Lung microvascular endothelial cell (primary cell): ENCODE measurements at regions not wholly inside any gene's neighbourhood (a gene's known extent, or its start where the extent isn't known, plus 50 kb on each side); places are given as distances from the start of the nearest gene placed in this dataset.
"Not testable (repeated sequence)": the region's sequence is repeated elsewhere in the genome, so short reads cannot be mapped to it uniquely, and the experiment has no call there.

Source experiments
- DNase-seq, 2 donors: peaks; one replicate each; pipeline versions ENCODE4 v3.0.0 to v3.0.0-alpha.2; 2010; ENCODE audit warnings: low read depth in 2 of 2

DNA sequence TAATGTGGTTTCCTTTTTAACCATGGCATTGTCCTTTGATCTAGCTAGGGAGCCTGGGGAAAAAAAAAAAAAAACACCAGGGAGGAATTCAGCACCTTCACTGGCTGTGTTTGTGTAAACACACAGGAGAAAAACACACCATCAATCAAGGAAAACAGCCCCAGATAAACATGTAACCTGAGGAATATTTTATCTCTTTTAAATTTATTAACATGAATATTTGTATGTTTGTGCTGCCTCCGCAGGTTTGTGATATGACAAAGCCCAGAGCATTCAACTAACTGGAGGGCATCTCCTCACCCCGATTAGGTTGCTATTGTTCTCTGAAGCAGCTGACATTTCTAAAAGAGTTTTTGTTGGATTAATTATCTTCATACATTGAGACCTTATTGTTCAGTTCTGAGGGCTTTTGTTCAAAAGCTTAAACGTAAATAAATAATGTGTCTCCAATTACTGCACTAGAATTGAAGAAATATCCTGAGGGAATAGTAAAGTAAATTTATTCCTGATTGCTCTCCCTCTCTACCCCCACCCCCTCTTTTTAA lies 89.4 kb upstream of the SEMA3E start:
- no peak for DNase-seq

DNA sequence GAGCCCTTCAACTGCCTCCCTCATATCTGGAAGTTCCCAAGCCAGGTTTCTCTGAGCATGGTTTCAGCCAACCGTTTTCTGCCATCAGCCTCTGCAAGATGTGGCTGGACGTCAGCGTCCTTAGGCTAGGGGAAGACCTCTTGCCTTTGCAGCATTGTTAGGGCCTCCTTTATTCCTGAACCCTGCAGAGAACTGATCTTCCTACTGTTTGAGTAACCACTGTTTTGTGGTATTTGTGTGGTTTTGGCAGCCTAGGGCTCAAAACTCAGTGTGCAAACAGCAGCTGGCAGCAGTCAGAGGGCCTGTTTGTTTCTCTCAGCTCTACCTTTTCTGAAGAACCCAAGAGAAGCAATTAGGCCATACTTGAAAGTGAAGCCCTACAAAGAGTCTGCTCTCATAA lies 83.4 kb upstream of the SEMA3E start:
- DNase-seq: no peak

DNA sequence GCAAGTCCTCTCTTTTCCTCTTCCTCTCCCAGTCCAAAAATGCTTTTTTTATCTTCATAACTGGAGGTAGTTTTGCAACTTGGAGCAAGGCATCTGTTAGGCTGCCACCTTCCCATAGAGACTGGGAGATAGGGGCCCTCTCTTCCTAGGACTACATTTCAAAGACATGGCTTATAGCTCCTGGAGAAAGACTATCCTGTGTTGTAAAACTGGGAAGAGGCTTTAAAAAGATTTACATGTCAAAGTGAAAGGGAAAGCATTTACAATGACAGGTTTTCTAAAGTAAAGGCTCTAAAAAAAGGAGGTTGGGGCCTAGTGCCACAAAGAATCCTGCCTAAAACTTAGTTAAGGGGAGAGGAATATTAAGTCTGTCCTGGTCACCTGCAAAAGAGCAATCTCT lies 82.2 kb upstream of the SEMA3E start:
- DNase-seq: no peak

DNA sequence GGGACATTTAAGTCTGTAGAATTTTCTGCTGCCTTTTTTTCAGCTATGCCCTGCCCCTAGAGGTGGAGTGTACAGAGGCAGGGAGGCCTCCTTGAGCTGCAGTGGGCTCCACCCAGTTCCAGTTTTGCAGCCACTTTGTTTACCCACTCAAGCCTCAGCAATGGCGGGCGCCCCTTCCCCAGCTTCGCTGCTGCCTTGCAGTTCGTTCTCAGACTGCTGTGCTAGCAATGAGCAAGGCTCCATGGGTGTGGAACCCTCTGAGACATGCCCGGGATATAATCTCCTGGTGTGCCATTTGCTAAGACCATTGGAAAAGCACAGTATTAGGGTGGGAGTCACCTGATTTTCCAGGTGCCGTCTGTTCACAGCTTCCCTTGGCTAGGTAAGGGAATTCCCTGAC lies 68.0 kb upstream of the SEMA3E start:
- DNase-seq: not testable (repeated sequence)

DNA sequence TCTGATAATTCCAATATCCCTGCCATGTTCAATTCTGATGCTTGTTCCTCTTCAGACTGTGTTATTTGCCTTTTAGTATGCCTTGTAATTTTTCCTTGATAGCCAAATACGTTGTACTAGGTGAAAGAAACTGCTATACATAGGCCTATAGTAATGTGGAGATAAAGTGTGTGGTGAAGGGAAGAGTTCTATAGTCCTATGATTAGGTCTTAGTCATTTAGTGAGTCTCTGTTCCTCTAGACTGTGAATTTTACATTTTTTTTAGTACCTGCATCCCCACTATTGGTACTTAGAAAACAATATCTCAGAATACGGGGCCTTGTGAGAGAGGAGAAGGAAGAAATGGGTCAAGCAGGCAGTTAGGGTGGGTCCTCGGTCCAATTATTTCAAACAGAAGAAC lies 59.6 kb upstream of the SEMA3E start:
- DNase-seq: no peak

DNA sequence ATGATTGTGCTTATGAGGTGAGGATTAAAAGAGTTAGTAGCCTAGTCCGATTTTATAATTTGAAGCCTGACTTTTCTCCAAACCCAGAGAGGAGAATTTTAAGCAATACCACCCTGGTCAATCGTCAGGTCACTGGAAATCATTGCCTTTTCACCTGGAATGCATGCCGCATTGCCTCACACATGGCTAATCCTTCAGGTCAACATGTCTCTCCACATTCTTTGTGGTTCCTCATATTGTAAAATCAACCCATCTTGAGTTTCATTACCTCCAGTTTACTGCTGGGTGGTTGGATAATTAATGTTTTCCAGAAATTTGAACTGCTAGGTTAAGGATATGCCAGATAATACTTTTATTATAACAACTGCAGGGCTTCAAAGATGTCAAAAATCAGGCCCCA lies 55.6 kb upstream of the SEMA3E start:
- DNase-seq: no peak

DNA sequence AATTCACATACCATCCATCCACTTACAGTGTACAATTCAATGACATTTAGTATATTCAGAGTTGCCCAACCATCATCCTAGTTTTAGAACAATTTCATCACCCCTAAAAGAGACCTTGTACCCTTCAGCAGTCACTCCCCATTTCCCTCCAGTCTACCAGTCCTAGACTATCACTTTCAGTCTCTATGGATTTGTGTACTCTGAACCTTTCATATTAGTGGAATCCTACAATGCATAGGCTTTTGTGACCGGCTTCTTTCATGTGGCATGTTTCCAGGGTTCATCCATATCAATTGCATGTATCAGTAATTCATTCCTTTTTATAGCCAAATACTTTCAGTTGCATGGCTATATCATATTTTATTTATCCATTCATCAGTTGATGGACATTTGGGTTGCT lies 53.5 kb upstream of the SEMA3E start:
- no peak for DNase-seq

DNA sequence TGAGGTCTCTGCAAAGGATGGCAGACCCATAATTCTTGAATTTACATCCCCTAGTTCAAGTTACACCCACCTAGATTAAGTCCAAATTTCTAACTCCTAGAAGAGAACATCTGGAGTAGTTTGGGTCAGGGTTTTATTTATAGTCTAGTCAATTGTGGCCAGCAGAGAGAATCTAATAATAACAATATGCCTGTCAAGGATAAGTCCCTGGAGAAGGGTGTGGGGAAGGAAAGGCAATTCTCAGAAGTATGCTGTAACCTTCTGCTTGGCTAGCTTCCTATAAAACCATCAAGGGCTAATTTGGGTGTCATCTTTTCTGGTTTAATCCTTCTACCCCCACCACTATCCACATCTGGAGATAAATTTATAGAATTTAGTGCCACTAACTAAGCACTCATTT lies 52.8 kb upstream of the SEMA3E start:
- no peak for DNase-seq
